ENCODE measurements at regions not wholly inside any gene's neighbourhood (a gene's known extent, or its start where the extent isn't known, plus 50 kb on each side); places are given as distances from the start of the nearest gene placed in this dataset.

- TF ChIP-seq CTCF (IDR thresholded peaks at IDR 0.05) (no peak), POLR2A (IDR thresholded peaks at IDR 0.05) (no peak)
Measured at GRCh38 chr6:101181006-101181405, 212.5 kb upstream of the GRIK2 start.

Measured in adrenal gland (tissue), 5 donors.